DMS114 treated with DMSO at 0.1 percent for 48 hours (cell line): ENCODE measurements at regions not wholly inside any gene's neighbourhood (a gene's known extent, or its start where the extent isn't known, plus 50 kb on each side); places are given as distances from the start of the nearest gene placed in this dataset.
"Not testable (repeated sequence)": the region's sequence is repeated elsewhere in the genome, so short reads cannot be mapped to it uniquely, and the experiment has no call there.

Experiments
- DNase-seq: peaks from one replicate; lab custom pipeline; 2025; ENCODE audit not compliant: unreplicated experiment; lab: John Stamatoyannopoulos, UW

DNA sequence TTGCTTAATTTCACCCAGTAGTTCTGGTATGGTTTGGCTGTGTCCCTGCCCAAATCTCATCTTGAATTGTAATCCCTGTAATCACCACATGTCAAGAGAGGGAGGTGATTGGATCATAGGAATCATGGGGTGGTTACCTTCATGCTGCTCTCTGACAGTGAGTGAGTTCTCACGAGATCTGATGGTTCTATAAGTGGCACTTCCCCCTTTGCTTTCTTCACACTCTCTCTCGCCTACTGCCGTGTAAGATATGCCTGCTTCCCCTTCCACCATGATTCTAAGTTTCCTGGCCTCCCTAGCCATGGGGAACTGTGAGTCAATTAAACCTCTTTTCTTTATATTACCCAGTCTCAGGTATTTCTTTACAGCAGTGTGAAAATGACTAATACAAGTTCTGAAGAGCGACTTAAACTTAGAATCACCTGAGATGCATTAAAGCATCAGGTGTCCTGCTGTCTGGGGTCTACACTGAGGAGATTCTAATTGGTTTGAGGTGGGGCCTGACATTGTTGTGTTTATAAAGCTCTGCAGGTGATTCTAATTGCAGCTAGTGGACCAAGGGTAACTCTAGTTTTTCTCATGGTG lies 82.1 kb upstream of the DTNBP1 start:
- DNase-seq = no peak

DNA sequence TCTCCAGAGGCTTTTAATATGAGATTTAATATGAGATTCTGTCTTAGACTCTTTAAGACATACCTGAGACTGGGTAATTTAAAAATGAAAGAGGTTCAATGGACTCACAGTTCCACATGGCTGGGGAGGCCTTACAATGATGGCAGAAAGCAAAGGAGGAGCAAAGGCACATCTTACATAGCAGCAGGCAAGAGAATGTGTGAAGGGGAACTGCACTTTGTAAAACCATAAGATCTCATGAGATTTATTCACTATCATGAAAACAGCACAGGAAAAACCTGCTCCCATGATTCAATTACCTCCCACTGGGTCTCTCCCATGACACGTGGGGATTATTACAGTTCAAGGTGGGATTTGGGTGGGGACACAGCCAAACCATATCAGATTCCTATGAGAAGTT lies 79.2 kb upstream of the DTNBP1 start:
- not testable (repeated sequence) for DNase-seq

DNA sequence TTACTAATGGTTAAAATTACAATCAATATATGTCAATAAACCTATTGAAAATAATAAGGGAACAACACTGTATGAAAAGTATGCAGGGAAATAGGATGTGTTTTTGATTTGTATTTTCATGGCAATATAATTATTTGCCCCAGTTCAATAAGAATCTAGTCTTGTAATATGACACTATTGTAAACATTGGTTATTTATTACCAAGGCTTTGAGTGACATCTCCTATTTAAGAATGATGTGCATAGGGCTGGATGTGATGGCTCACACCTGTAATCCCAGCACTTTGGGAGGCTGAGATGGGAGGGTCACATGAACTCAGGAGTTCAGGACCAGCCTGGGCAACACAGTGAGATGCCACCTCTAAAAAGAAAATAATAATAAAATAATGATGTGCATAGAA lies 78.6 kb upstream of the DTNBP1 start:
- no peak for DNase-seq

- DNase-seq = no peak
Measured at GRCh38 chr6:15739867-15740266, 77.0 kb upstream of the DTNBP1 start.

GRCh38 chr6:15739353-15739752 lies 76.5 kb upstream of the DTNBP1 start:
- DNase-seq = no peak

- not testable (repeated sequence) for DNase-seq
Measured at GRCh38 chr6:15738195-15738594, 75.4 kb upstream of the DTNBP1 start.

- no peak for DNase-seq
Measured at GRCh38 chr6:15736297-15736696, 73.5 kb upstream of the DTNBP1 start.

DNA sequence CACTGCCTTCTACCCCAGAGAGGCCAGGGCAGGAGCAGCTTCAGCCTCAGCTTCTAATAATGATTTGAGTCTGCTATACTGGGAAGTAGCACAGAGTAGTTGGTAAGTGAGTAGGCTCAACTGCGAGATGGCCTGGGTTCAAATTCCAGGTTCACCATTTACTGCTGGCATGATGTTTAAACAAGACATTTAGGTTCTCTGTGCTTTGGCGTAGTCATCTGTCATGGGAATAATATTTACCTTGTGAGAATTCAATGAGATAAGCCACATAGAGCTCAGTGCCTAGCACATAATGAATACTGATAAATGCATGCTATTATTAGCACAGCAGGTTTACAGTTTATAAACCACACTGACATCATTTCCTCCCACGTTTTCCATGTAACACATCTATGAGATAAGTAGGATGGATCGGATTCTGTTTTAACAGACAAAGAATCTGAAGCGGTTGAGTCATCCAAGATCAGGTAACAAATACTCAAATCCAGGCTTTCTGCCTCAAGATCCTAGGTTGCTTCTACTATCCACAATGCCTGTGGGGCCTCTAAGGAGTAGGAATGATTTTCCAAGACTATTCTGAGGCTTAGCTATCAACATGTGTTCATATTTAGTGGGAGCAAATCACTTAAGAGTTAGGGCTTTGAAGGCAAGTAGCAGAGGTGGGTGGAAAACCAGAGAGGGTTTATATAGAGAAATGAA lies 72.9 kb upstream of the DTNBP1 start:
- no peak for DNase-seq

GRCh38 chr6:15734118-15734897 lies 71.5 kb upstream of the DTNBP1 start:
- no peak for DNase-seq

DNA sequence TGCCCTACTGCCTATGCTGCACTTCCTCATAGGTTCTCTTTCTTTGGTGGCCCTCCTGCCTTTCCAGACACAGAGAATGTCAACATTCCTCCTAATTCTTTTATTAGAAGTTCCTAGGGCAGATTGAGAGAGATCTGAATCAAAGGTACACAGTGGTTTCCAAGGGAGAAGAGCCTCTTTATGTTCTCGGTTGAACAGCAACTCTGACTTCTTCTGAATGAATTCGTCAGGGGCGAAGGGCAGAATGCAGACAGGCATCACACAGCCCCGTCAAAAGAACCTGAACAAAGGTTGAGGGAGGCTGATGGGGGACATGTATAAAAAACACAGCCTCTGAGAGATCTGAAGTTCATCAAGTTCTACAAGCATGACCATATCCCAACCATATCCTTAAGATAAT lies 68.1 kb upstream of the DTNBP1 start:
- no peak for DNase-seq

DNA sequence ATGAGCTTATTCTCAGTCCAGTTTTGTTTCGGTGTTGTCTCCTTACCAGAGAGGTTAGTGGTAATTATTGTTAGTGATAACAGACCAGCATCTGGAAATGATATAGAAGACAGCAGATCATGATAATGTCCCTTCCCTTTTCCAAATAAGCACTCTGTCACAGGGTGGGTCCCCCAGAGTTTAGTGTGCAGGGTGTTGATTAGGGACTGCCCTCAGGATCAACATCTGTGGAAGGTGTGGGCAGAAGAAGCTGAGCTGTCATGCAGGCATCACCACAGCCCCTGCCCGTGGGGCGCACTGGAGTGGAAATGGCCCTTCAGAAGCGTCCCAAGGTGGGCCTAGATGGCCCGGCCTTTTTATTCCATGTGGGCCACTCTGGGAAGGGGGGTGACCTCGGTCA lies 67.6 kb upstream of the DTNBP1 start:
- no peak for DNase-seq

GRCh38 chr6:15722731-15723130 lies 59.9 kb upstream of the DTNBP1 start:
- DNase-seq = no peak

- no peak for DNase-seq
Measured at GRCh38 chr6:15716889-15717288, 54.1 kb upstream of the DTNBP1 start.

DNA sequence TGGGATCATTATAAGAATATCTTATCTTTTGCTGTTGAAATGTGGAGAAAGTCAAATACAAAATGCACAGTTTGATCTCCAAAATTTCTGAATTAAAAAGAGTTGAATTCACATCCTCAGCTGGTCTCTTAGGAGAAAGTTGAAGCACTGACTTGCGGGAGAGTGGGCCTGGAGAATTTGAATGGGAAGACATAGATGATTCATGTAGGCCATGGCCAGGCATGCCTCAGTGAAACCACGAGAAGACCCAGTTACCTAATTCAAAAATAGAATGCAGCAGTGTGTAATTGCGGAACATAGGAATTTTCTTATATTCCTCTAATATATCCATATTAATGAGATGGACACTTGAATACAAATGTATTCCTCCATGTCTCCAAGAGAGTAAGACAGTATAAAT lies 53.0 kb upstream of the DTNBP1 start:
- no peak for DNase-seq

GRCh38 chr6:15715060-15715459 lies 52.2 kb upstream of the DTNBP1 start:
- DNase-seq = no peak

GRCh38 chr6:15714658-15715057 lies 51.8 kb upstream of the DTNBP1 start:
- no peak for DNase-seq

DNA sequence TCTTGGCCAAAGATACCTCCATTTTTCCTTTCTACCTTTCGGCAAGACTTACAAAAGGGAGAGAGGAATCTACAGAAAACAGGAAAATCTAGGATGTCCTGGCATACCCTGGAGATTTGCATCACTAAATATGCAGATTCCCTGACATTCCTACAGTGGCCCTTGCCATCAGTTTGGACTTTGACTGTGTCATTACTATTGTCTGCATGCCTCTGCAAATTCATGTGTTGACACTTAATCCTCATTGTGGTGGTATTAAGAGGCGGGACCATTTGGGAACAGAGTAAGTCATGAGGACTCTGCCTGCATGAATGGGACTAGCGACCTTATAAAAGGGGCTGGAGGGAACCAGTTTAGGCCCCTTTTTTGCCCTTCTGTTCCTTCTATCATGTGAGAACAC lies 50.5 kb upstream of the DTNBP1 start:
- DNase-seq = no peak

DNA sequence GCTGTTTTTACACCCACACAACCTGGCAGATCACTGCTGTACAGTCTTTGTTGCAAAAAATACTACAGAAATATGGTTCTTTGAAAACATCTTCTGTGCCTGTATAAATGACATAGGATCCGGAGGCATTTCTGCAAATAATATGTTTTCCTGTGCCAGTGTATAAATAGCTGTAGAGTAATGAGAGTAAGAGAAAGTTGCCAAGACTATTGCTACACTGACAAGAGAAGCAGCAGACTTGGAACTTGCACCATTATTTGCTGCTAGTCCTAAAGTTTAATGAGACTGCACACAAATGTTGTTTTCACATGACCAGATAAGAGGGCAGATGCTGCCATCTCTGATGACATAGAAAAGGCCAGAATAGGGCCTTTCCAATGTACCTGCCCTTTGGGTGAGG lies 50.0 kb upstream of the DTNBP1 start:
- DNase-seq = no peak
